ENCODE measurements at regions not wholly inside any gene's neighbourhood (a gene's known extent, or its start where the extent isn't known, plus 50 kb on each side); places are given as distances from the start of the nearest gene placed in this dataset.

- Histone ChIP-seq H3K27me3 (ENCODE audit: insufficient read depth, low read depth) (peaks cover 3% of the 10 kb centered on the region; the same call in 1 of the 2 replicates), H3K79me2 (ENCODE audit: insufficient read depth, low read depth) (no peaks in the 10 kb centered on the region), H4K20me1 (ENCODE audit: insufficient read depth) (no peaks in the 10 kb centered on the region), H3K4me2 (no peak overlapping the region), H3K4me3 (IDR thresholded peaks at IDR 0.05; ENCODE audit: insufficient read depth, low read depth, low read length) (no peak overlapping the region), H3K27ac (no peak overlapping the region), H2AFZ (ENCODE audit: low read depth) (no peak overlapping the region), H3K9ac (no peak overlapping the region), H3K36me3 (ENCODE audit: insufficient read depth) (no peaks in the 10 kb centered on the region), H3K4me1 (ENCODE audit: low read depth, poor library complexity, severe bottlenecking) (no peaks in the 10 kb centered on the region)
- TF ChIP-seq, protein P1, sequence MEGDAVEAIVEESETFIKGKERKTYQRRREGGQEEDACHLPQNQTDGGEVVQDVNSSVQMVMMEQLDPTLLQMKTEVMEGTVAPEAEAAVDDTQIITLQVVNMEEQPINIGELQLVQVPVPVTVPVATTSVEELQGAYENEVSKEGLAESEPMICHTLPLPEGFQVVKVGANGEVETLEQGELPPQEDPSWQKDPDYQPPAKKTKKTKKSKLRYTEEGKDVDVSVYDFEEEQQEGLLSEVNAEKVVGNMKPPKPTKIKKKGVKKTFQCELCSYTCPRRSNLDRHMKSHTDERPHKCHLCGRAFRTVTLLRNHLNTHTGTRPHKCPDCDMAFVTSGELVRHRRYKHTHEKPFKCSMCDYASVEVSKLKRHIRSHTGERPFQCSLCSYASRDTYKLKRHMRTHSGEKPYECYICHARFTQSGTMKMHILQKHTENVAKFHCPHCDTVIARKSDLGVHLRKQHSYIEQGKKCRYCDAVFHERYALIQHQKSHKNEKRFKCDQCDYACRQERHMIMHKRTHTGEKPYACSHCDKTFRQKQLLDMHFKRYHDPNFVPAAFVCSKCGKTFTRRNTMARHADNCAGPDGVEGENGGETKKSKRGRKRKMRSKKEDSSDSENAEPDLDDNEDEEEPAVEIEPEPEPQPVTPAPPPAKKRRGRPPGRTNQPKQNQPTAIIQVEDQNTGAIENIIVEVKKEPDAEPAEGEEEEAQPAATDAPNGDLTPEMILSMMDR (conservative IDR thresholded peaks at IDR 0.05; ENCODE audit: low read depth, low read length): no peak
Observed at GRCh38 chr1:37108596-37109188, 74.4 kb upstream of the GRIK3 start.

DNA sequence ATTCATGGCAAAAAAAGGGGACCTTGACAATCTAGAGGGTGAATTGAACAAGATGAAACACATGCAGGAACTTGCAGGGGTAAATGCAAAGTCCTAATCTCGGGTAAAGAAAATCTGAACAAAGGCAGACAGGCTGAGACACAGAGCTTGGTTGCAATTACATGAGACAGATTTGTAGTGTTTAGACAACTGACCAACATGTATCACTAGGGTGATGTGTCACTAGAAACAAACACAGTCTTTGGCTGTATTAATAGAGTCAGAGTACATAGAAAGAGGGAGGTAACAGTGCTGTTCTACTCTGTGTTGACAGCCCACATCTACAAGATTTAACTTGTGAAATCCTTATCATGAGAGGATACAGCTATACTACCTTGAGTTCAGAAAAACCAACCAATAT, 78.1 kb upstream of the GRIK3 start:
- Histone ChIP-seq H3K4me2 (no peak overlapping the region), H2AFZ (ENCODE audit: low read depth) (no peak overlapping the region), H3K9ac (no peak overlapping the region), H3K79me2 (ENCODE audit: insufficient read depth, low read depth) (no peaks in the 10 kb centered on the region), H3K27me3 (ENCODE audit: insufficient read depth, low read depth) (peaks cover 6% of the 10 kb centered on the region; the same call in 1 of the 2 replicates), H3K4me3 (IDR thresholded peaks at IDR 0.05; ENCODE audit: insufficient read depth, low read depth, low read length) (no peak overlapping the region), H3K36me3 (ENCODE audit: insufficient read depth) (no peaks in the 10 kb centered on the region), H3K27ac (no peak overlapping the region), H4K20me1 (ENCODE audit: insufficient read depth) (no peaks in the 10 kb centered on the region), H3K4me1 (ENCODE audit: low read depth, poor library complexity, severe bottlenecking) (no peaks in the 10 kb centered on the region)
- TF ChIP-seq, protein P1 (conservative IDR thresholded peaks at IDR 0.05; ENCODE audit: low read depth, low read length): no peak

- Histone ChIP-seq H2AFZ (ENCODE audit: low read depth) (no peak overlapping the region), H4K20me1 (ENCODE audit: insufficient read depth) (no peaks in the 10 kb centered on the region), H3K9ac (no peak overlapping the region), H3K4me1 (ENCODE audit: low read depth, poor library complexity, severe bottlenecking) (no peaks in the 10 kb centered on the region), H3K27me3 (ENCODE audit: insufficient read depth, low read depth) (peaks cover 6% of the 10 kb centered on the region; the same call in 1 of the 2 replicates), H3K4me3 (IDR thresholded peaks at IDR 0.05; ENCODE audit: insufficient read depth, low read depth, low read length) (no peak overlapping the region), H3K79me2 (ENCODE audit: insufficient read depth, low read depth) (no peaks in the 10 kb centered on the region), H3K36me3 (ENCODE audit: insufficient read depth) (no peaks in the 10 kb centered on the region), H3K27ac (no peak overlapping the region), H3K4me2 (no peak overlapping the region)
- TF ChIP-seq, protein P1 (conservative IDR thresholded peaks at IDR 0.05; ENCODE audit: low read depth, low read length): no peak
Observed at GRCh38 chr1:37113285-37113997, 79.1 kb upstream of the GRIK3 start.

DNA sequence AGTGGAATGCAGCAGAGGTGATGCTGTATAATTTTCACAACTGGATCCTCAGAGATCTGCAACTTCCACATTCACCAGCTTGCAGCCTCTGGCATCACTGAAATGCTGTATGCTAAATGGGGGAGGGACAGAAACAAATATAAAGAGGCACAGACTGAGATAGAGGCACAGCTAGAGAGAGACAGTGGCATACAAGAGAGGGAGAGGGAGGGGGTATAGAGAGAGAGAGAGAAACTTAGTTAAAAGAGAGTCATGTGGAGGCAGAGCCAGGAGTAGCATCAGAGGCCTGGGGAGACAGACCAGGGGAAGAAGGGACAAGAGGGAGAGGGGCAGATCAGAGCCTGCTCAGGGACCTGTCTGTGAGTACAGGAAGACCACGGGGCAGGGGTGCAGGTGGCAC, 84.5 kb upstream of the GRIK3 start:
- no peaks in the 10 kb centered on the region for H3K79me2 ChIP-seq (ENCODE audit: insufficient read depth, low read depth)
- H3K4me2 ChIP-seq: no peak overlapping the region
- no peak overlapping the region for H3K4me3 ChIP-seq (IDR thresholded peaks at IDR 0.05; ENCODE audit: insufficient read depth, low read depth, low read length)
- no peak overlapping the region for H3K9ac ChIP-seq
- TF ChIP-seq, protein P1 (conservative IDR thresholded peaks at IDR 0.05; ENCODE audit: low read depth, low read length): no peak
- H2AFZ ChIP-seq (ENCODE audit: low read depth): no peak overlapping the region
- no peaks in the 10 kb centered on the region for H4K20me1 ChIP-seq (ENCODE audit: insufficient read depth)
- H3K36me3 ChIP-seq (ENCODE audit: insufficient read depth): no peaks in the 10 kb centered on the region
- H3K27ac ChIP-seq: no peak overlapping the region
- H3K27me3 ChIP-seq (ENCODE audit: insufficient read depth, low read depth): peaks cover 19% of the 10 kb centered on the region; the same call in 1 of the 2 replicates
- H3K4me1 ChIP-seq (ENCODE audit: low read depth, poor library complexity, severe bottlenecking): no peaks in the 10 kb centered on the region
